GM19035 (cell line): ENCODE measurements at regions not wholly inside any gene's neighbourhood (a gene's known extent, or its start where the extent isn't known, plus 50 kb on each side); places are given as distances from the start of the nearest gene placed in this dataset.
"Not testable (repeated sequence)": the region's sequence is repeated elsewhere in the genome, so short reads cannot be mapped to it uniquely, and the experiment has no call there.

Source experiments
- ATAC-seq: cut with Tn5 transposase; IDR thresholded peaks from one replicate; pipeline ENCODE4 v1.9.1; 2021; ENCODE audit not compliant: unreplicated experiment

DNA sequence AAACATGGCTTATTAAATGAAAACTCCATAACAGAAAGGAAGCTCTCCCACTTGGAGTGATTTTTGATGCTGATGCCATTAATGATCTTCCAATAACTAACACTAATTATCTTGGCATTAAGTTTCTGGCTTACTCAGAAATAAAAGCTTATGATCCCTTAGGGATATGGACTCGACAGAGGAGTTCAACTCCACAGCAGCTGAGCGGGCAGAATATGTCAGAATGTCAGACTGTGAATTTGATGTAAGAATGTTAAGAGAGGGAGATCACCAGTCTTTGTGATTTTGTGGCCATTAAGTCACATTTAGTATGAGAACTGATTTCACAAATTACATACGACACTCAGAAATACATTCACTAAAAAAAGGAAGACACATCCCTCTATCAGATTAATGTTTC lies 2244.0 kb downstream of the ARAP2 start:
- ATAC-seq: no peak

DNA sequence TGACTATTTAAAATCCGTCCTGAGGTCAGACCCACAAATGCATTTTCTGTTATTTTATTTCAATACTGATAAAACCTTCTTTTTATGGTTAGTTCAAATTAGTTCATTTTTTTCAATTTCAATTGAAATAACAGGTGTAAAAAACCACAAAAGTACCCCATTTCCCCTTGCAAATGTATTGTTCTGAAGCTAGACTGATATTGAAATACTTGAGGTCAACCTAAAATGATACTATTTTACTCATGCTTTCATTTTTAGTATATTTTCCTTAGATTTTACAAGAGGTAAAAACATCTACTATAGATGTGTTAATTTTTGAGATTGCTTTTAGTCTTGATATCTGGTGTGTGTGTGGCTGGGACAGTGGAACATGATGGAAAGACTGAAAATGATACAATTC lies 2237.8 kb downstream of the ARAP2 start:
- ATAC-seq: not testable (repeated sequence)

DNA sequence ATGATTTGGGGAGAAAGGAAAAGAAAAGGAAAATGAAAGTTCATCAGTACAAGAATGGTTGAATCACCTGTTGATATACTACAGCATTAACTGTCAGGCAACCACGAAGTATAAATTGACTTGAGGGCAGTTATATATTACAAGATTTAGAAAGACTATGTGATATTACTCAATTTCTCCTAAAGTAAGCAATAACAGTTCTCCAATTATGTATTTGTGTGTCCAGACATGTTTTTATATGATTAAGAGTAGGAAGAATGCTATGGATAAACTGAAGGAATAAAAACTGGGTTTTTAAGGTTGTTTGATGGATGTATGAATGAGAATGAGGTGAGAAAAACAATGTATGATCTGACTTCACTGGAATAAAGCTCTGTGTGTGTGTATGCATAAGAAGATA lies 2234.4 kb downstream of the ARAP2 start:
- ATAC-seq: no peak

DNA sequence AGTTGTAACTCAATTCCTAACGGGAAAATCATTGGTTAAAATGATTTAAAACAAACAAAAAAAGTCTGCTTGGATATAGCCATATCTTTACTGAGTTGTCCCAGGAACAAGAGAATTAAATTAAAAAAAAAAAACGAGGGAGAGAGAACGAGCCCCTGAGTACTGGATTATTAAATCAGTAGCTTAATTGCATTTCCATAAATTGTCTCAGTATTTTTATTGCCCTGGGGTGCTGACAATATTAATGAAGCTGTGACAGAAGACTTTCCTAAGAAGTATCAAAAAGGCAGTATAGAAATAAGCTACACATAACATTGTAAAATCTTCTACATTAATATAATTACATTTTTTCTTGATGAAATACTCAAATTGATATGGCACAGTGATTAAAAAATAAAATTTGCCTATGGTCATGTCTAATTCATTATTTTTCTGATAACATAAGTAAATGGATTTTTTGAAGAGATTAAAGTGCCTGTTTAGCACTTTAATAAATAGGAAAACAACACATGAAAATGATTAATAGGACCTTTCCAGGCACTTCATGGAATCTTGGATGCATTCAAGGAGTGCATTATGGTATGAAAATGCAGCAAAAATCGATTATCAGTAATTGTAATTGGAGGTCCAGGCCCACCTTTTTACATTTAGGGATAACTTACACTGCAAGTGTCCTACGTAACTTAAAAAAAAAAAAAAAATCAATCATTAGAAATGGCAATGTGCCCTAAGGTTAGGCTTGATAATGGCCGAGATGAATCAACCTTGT lies 2233.4 kb downstream of the ARAP2 start:
- no peak for ATAC-seq

DNA sequence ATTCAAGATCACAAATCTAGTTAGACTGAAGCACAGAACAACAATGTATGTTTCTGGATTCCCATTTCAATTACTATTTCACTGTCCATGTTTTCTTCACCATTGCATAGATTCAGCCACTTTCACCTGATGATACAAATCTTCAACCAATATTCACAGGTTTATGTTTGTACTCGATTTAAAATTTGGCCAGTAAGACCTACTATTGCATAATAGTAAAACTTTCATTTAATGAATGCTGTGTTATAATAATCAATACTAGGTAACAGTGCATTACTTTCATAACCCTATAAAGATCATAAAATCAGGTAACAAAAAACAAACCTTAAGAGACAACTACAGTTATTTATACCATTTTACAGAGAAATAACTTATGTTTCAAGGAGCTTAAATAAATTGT lies 2209.1 kb downstream of the ARAP2 start:
- no peak for ATAC-seq

DNA sequence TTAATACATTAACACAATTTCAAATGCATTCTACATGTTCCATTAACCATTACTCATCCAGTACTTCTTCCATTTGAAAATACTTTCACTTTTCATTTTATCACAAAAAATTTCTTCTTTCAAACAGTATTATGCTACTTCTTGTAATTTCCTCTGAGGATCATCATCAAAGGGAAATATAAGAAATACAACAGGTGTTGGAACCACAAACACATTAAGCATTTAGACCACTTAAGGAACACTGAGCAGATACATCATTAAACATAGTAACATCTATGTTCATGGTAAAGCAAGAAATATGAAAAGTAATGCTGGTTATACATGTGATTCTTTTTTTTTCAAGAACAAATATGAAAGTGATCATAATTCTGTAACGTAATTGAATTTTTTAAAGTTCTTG lies 2207.0 kb downstream of the ARAP2 start:
- ATAC-seq: no peak

DNA sequence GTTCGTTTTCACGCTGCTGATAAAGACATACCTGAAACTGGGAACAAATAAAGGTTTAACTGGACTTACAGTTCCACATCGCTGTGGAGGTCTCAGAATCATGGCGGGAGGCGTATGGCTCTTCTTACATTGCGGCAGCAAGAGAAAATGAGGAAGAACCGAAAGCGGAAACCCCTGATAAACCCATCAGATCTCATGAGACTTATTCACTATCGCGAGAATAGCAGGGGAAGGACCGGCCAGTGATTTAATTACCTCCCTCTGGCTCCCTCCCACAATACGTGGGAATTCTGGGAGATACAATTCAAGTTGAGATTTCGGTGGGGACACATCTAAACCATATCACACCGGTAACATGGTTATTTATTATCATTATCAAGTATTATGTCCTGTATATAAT lies 2204.5 kb downstream of the ARAP2 start:
- no peak for ATAC-seq

DNA sequence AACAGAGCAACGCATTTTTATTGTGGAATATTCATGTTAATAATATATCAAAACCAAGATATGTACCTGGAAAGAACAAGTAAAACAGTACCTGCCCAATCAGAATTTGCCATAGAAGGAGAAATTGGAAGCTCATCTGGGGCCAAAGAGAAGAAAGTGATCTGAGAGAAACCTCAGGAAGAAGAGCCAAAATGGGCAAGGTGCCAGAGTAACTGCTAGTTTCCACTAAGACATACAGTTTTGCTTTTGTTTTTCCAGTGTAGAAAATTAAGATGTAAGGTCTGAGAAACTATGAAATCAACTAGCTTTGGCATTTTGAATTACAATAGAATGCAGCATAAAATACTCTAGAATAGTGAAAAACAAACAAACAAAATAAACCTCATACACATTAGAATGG lies 2201.2 kb downstream of the ARAP2 start:
- ATAC-seq: no peak

DNA sequence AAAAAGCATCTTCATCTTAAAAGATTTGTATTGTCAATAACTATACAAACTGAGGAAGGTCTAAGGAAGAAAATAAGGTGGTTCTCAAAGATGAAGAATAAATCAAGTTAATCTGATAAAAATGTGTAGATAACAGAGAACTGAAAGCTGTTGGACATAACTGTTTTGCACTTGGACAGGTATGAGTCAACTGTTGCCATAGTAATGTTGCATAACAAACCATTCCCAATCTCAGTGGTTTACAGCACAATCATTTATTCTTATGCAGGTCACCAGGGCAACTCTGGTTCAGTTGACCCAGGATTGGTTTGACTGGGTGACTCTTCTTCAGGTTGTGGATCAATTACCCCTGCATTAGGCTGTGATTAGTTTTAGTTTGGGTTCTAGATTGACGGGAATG lies 2197.7 kb downstream of the ARAP2 start:
- no peak for ATAC-seq

DNA sequence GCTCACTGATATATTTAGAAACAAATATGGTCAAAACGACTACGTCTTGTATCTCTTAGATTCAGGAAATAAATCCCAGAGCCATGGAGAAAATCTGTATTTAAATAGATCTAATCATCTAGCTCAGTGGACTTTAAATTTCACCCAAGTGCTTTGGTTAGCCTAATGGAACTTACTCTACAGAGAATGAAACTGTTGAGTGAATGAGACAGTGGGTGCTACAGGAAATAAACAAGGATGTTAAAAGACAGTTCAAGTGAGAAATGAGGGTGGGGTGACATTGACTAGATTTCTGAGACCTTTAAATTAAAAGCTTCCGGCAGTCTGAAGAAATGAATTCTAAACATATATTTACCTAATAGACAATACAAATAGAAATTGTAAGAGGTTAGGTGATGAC lies 2197.0 kb downstream of the ARAP2 start:
- ATAC-seq: no peak

DNA sequence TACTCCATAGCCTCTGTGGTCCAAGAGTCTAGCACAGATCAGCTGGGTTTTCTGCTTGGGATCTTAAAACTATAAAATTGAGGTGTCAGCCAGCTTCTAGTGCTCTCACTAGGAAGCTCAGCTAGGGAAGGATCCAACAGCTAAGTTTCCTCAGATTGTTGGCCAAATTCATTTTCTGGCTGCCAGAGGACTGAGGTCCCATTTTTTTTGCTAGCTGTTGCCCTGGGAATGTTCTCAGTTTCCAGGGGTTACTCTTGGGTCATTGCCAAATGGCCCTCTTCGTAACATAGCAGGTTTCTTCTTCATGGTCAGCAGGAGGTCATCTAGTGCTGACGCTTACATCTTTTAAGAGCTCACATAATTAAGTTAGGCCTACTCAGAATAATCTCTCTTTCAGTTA lies 2178.2 kb downstream of the ARAP2 start:
- ATAC-seq: no peak

DNA sequence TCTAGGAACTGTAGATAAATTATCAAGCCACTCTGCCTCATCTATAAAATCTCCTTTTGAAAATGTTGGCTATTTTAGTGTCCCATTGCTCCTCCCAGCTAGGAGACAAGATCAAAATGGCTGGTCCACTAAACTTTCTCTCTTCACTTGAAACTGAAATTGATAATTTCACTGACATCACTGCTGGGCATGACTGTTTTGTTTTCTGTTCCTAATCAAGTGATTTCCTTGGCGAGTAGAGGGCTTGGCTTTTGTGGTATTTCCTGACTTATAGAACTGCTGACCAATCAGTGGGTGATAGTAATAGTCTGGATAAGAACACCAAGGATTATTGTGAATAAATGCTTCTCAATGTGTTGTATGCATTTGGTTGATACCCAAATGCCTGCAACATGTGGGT lies 2152.9 kb downstream of the ARAP2 start:
- ATAC-seq: no peak

DNA sequence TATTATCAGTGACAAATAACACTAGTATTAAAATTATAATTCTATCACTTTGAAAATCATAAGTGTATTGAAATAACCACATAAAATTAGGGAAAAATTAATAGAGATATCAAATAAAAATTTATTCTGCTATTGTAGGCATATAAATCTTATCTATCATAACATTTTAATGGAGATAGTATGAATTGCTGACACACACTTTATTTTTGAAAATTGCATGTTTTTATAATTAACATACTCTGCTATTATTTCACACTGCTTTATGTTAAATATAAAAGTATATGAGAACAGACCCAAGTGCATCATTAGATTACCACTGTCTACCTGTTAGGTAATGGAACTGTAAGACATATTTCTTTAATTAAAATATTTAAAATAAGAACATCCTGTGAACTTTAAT lies 2150.2 kb downstream of the ARAP2 start:
- no peak for ATAC-seq

DNA sequence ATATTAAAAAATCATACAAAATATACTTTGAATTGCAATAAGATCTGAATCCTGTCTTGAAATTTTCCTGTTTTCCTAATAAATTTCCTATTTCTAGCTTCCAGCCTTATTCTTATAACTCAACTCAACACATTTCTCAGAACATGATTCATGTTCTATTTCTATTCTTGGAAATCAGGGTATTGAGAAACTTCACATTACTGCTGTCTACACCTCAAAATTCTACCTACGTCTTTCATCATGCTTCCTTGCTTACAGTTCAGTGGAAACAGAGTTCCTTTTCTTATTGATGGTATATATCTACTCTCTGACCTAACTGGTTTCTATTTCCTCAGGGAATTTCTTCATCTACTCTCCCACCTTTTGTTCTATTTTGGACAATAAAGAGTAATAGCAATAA lies 2139.0 kb downstream of the ARAP2 start:
- ATAC-seq: no peak

DNA sequence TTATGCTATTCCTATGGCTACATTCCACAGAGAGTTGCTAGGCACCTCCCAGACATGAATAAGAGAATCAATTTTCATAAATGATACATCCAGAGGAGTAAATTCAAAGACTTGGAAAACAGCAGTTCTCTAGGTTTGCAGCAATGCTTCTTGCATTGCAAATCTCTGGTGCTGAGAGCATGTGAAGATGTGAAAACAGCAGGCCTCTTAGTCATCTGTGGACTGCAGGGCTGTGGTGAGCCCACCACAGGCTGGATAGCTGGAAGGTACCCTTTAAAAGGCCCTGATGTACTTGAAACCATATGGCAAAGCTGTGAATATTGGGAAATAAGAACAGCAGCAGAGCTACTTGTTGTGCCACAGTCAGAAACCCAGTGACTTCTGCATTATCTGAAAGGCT lies 2135.9 kb downstream of the ARAP2 start:
- ATAC-seq: no peak

DNA sequence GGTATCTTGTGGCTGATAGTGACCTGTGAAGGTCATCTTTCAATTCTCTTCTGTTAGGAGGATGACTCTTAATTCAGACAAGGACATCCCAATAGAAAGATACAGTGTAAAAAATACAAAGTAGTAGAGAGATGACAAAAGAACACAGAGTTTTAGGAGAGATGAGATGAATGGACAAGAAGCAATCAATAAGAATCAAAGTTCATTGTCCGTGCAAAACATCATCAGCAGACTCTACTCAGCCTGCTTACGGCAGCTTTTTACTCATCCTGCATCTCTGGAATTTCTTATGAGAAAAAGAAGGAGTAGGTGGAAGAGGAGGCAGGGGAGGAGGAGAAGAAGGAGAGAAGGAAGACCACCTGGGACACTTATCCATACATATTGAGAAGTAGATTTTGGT lies 2131.7 kb downstream of the ARAP2 start:
- ATAC-seq: no peak

DNA sequence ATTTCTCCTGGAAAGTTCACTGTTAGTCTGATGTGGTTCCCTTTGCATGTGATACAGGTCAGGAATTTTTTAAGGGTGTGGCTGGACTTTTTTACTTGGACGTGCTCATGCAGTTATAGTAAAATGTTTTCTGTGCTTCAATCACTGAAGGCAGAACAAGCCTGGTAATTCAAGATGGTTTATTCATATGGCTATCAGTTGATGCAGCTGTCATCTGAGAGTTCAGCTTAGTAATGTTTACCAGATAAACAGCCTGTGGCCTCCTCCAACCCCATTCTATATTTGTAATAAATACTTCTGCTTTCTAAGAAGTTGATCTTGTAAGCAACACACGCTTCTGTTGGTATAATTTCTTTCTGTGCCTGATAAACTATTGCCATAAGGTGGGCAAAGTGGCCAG lies 2105.9 kb downstream of the ARAP2 start:
- no peak for ATAC-seq

DNA sequence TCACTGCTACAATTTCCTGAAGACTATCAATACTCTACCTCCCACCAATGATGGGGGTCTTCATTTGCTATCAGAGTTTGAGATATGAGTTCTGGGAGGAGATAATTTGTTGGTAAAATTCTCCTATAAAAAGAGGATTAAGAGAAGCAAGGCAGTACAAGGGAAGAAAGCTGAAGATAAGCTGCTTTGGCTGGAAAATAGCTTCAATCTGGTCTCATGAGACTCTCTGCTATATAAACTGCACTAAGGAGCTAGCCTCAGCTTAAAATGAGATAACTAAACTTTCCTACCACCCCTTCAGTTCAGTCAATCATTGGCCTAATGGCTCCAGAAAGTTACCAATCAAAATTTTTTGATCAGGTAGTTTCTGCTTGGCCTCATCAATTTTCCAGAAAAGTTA lies 2105.0 kb downstream of the ARAP2 start:
- ATAC-seq: no peak

DNA sequence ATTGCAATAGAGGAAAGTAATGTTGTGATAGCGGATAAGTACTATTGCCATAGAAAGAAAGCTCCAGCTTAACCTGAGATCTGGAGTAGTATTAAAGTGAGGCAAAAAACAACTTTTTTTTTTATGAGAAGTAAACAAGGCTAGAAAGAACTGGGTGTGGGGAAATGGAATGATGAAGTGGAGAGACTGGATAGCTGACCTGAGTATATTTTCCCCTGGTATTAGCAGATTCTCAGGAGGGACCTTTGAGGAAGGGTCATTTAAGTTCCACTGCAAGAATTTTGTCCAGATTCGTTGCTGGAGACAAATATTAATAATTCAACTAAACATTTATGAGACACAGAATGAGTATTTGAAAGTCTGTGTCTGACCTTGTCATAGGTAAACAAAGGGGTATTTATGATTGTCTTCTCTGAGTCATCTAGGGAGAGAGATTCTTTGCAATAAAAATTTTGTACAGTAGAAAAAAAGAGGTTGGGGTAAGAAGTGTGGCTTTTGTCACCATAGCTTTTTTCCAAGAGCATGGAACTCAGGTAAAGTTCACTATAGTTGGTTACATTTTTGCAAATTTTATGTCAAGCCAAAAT lies 2095.9 kb downstream of the ARAP2 start:
- no peak for ATAC-seq

DNA sequence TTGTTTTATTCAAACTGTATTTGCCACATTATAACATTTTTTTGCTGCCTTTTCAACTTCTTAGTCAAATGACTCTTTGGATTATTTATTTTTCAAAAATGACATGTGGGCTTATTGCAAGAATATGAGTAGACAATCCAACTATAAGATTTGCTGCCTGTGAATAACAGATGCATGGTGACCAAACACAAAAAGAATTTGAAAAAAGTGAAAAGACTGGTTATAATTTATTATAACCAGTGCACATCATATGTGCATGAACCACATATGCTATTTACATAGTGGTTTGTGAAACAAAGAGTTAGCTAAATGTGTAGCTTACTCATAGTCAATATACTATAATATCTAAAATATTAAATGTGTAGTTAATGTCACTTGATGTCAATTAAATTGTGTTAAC lies 2086.8 kb downstream of the ARAP2 start:
- ATAC-seq: no peak

DNA sequence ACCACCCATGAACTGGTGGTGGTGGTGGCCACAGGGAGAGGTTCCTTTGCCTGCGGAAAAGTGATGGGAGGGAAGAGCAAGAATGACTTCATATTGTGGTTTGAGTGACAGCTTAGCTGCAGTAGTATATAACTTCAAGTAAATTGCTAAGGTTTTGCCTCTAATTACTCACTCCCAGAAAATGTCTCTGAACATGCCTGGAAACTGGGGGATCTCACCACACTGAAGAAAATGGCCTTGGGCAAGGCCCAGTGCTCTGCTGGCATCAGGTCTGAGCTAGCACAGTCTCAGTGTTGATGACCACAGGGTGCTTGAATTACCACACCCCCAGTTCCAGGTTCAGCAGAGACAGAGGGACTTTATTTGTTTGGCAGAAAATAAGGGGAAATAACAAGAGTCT lies 2085.4 kb downstream of the ARAP2 start:
- ATAC-seq: no peak

DNA sequence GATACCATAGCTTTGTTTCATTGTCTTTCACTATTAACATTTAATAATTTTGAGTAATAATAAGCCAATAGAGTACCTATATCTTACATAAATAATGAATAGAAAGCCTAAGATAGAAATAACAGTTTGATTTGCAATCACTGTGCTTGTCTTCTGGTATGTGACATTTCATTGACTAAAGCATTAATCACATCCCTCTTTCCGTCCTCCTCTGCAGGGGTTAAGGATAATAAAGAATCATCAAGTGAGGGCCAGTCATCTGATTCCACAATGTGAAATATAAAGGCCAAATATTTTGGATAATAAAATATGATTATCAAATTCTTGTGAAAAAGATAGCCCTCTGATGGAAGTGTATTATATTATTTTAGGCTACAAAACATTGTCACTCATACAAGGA lies 2073.4 kb downstream of the ARAP2 start:
- no peak for ATAC-seq

DNA sequence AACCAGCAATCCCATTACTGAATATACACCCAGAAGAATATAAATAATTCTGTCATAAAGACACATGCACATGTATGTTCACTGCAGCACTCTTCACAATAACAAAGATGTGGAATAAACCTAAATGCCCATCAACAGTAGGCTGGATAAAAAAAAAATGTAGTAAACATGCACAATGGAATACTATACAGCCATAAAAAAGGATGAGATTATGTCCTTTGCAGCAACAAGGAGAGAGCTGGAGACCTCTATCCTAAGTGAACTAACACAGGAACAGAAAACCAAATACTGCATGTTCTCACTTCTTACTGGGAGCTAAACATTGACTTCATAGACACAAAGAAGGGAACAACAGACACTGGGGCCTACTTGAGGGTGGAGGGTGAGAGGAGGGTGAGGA lies 2067.7 kb downstream of the ARAP2 start:
- ATAC-seq: no peak
